Upper lobe of left lung (tissue), 6 donors: ENCODE measurements at regions not wholly inside any gene's neighbourhood (a gene's known extent, or its start where the extent isn't known, plus 50 kb on each side); places are given as distances from the start of the nearest gene placed in this dataset.

Experiments
- ATAC-seq, 2 donors: fragments of 200-7000 bp; cut with Tn5 transposase; one replicate each; pipeline ENCODE4 v1.9.1; 2022; ENCODE audit warnings: mild to moderate bottlenecking in 2 of 2, moderate library complexity in 2 of 2; ENCODE audit not compliant: low FRiP score in 2 of 2
- DNase-seq, 2 donors: peaks; one replicate each; pipeline ENCODE4 v3.0.0-alpha.2; 2019 to 2020
- H3K27ac ChIP-seq, 4 donors: fragments of 200-600 bp; sonication (generic); one replicate each; pipeline ENCODE4 v1.5.1; 2016 to 2019
- H3K27me3 ChIP-seq, 4 donors: fragments of 200-600 bp; sonication (generic); one replicate each; pipeline ENCODE4 v1.5.1; 2017 to 2019
- H3K36me3 ChIP-seq, 4 donors: fragments of 200-600 bp; sonication (generic); one replicate each; pipeline ENCODE4 v1.5.1; 2016 to 2019
- H3K4me1 ChIP-seq, 4 donors: fragments of 200-600 bp; sonication (generic); one replicate each; pipeline ENCODE4 v1.5.1; 2018 to 2019
- H3K4me3 ChIP-seq, 4 donors: fragments of 200-600 bp; sonication (generic); one replicate each; pipeline ENCODE4 v1.5.1; 2017 to 2019; ENCODE audit warnings: mild to moderate bottlenecking in 2 of 4, moderate library complexity in 1 of 4
- H3K9me3 ChIP-seq, 4 donors: fragments of 200-600 bp; sonication (generic); one replicate each; pipeline ENCODE4 v1.5.1; 2018 to 2019
- CTCF ChIP-seq, 6 experiments: fragments of 450-650 bp in 4 of 6; fragments of 200-600 bp in 2 of 6; sonication (generic) in 2 of 6; IDR thresholded peaks; one replicate each; pipeline ENCODE4 v1.5.1; 2016 to 2019; ENCODE audit warnings: antibody characterized with exemption in 6 of 6
- EP300 ChIP-seq, 4 donors: sonication (generic); formaldehyde crosslinking; IDR thresholded peaks; one replicate each; pipeline ENCODE4 v1.5.1; 2017; ENCODE audit warnings: antibody characterized with exemption in 4 of 4, control low read depth in 2 of 4
- POLR2A ChIP-seq, 4 donors: fragments of 450-650 bp; IDR thresholded peaks; one replicate each; pipeline ENCODE4 v1.5.1; 2016 to 2017; ENCODE audit warnings: antibody characterized with exemption in 4 of 4, mild to moderate bottlenecking in 2 of 4
- POLR2AphosphoS5 ChIP-seq, 2 donors: sonication (generic); formaldehyde crosslinking; IDR thresholded peaks; one replicate each; pipeline ENCODE4 v1.5.1; 2017; ENCODE audit warnings: antibody characterized with exemption in 2 of 2
- WGBS, 2 donors: methylation state at CpG; one replicate each; pipeline ENCODE4 v1.1.5; 2017 to 2018; 5-methylcytosine and 5-hydroxymethylcytosine counted together
- donor health status: DM: no; HTN: no; CAD: no; lungs with moderate emphysema.
- donor health status: DM: no; HTN: yes; CAD: no; lungs with severe emphysema.

GRCh38 chr2:129460299-129461198 lies 518.9 kb upstream of the RAB6C start:
- DNase-seq (no peak), ATAC-seq (no peak)
- TF ChIP-seq POLR2AphosphoS5 (IDR thresholded peaks at IDR 0.05) (no peak), EP300 (IDR thresholded peaks at IDR 0.05) (no peak)
- no peaks in the 10 kb centered on the region for H3K4me1 ChIP-seq
- no peaks in the 10 kb centered on the region for H3K36me3 ChIP-seq
- no peak overlapping the region for H3K4me3 ChIP-seq
- WGBS, 2 donors: 79% methylated on average over 11 to 12 of the region's 12 CpGs
- H3K27me3 ChIP-seq: no peaks in the 10 kb centered on the region
- no peaks in the 10 kb centered on the region for H3K9me3 ChIP-seq
- H3K27ac ChIP-seq: no peak overlapping the region

DNA sequence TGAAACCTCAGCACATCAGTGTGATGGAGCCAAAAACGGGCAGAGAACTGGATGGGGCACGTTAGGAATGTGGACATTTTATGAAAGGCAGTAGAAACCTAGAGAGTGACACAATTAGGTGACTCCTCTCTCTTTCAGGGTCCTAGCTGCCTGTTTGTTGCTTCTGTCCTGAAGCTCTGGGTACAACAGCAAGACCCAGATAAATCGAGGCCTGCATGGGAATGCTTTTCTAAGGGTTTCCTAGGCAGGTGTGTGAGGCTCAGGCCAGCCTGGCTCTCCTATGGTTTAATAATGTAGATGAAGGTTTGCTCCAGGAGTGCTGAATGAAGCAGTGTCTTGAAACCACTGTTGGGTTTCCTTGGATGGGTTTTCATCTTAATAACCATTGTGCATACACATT lies 517.1 kb upstream of the RAB6C start:
- DNase-seq: no peak
- Histone ChIP-seq H3K27ac (no peak overlapping the region), H3K4me1 (no peaks in the 10 kb centered on the region), H3K9me3 (no peaks in the 10 kb centered on the region), H3K36me3 (no peaks in the 10 kb centered on the region), H3K27me3 (no peaks in the 10 kb centered on the region), H3K4me3 (no peak overlapping the region)
- ATAC-seq: no peak
- WGBS, 2 donors: 46 to 66% methylated on average over 3 of the region's 3 CpGs
- TF ChIP-seq EP300 (IDR thresholded peaks at IDR 0.05): no peak
- no peak for TF ChIP-seq POLR2AphosphoS5 (IDR thresholded peaks at IDR 0.05)
- no peak for TF ChIP-seq POLR2A (IDR thresholded peaks at IDR 0.05)
- no peak for TF ChIP-seq CTCF (IDR thresholded peaks at IDR 0.05)

GRCh38 chr2:129462967-129463366 lies 516.5 kb upstream of the RAB6C start:
- Histone ChIP-seq H3K4me3 (no peak overlapping the region), H3K36me3 (no peaks in the 10 kb centered on the region), H3K4me1 (no peaks in the 10 kb centered on the region), H3K27ac (no peak overlapping the region), H3K27me3 (no peaks in the 10 kb centered on the region), H3K9me3 (no peaks in the 10 kb centered on the region)
- 93 to 97% methylated on average over 2 to 4 of the region's 4 CpGs for WGBS, 2 donors
- DNase-seq (no peak), ATAC-seq (no peak)
- TF ChIP-seq EP300 (IDR thresholded peaks at IDR 0.05) (no peak), POLR2A (IDR thresholded peaks at IDR 0.05) (no peak), POLR2AphosphoS5 (IDR thresholded peaks at IDR 0.05) (no peak), CTCF (IDR thresholded peaks at IDR 0.05) (no peak)

DNA sequence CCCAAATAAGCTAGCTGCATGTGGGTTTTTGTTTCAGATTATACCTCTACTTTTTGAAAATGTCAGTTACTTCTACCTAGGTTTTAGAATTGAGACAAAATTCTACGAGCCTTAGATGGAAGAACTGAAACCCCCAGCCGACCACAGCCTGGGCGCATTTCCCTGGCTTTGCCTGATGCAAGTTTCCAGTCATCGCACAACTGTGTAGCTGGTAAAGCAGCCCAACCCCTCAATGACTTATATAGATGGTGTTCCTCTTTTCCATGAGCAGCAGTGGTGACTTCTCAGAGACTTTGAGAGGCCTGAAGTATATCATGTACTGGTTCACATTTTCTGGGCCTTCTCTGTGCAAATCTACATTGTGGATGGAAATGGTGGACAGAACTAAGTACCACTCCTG lies 515.4 kb upstream of the RAB6C start:
- DNase-seq: no peak
- no peak overlapping the region for H3K4me3 ChIP-seq
- ATAC-seq: no peak
- no peak overlapping the region for H3K27ac ChIP-seq
- no peaks in the 10 kb centered on the region for H3K9me3 ChIP-seq
- TF ChIP-seq POLR2AphosphoS5 (IDR thresholded peaks at IDR 0.05) (no peak), EP300 (IDR thresholded peaks at IDR 0.05) (no peak), CTCF (IDR thresholded peaks at IDR 0.05) (no peak), POLR2A (IDR thresholded peaks at IDR 0.05) (no peak)
- no peaks in the 10 kb centered on the region for H3K27me3 ChIP-seq
- WGBS, 2 donors: 92 to 96% methylated on average over 4 of the region's 4 CpGs
- H3K4me1 ChIP-seq: no peaks in the 10 kb centered on the region
- no peaks in the 10 kb centered on the region for H3K36me3 ChIP-seq

DNA sequence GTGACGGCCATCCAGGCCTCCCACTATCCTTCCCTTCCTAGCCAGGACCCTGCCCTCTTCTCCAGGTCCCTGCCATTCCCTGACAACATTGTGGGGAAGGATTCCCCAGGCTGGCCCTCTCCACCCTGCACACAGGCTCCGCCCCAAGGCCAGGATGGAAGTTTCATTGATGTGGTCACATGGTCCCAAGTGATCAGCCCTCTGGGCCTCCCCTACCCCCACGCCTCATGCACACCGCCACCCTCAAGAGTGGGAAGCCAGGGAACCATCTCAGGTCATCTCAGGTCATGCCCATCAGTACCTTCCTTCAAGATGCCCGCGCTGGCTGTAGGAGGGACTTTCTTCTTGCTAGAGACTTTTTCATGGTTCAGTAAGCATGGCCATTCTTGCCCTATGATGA lies 514.8 kb upstream of the RAB6C start:
- no peak for TF ChIP-seq EP300 (IDR thresholded peaks at IDR 0.05)
- TF ChIP-seq POLR2AphosphoS5 (IDR thresholded peaks at IDR 0.05): no peak
- TF ChIP-seq POLR2A (IDR thresholded peaks at IDR 0.05): no peak
- no peak for TF ChIP-seq CTCF (IDR thresholded peaks at IDR 0.05)
- H3K36me3 ChIP-seq: no peaks in the 10 kb centered on the region
- H3K27ac ChIP-seq: no peak overlapping the region
- DNase-seq (no peak), ATAC-seq (no peak)
- H3K27me3 ChIP-seq: no peaks in the 10 kb centered on the region
- H3K9me3 ChIP-seq: no peaks in the 10 kb centered on the region
- no peaks in the 10 kb centered on the region for H3K4me1 ChIP-seq
- no peak overlapping the region for H3K4me3 ChIP-seq
- WGBS, 2 donors: 89 to 94% methylated on average over 6 of the region's 6 CpGs
